ENCODE measurements at regions not wholly inside any gene's neighbourhood (a gene's known extent, or its start where the extent isn't known, plus 50 kb on each side); places are given as distances from the start of the nearest gene placed in this dataset.
A peak's percentile ranks its signal among the peaks of the same experiment; 100 is the strongest.
"Not testable (repeated sequence)": the region's sequence is repeated elsewhere in the genome, so short reads cannot be mapped to it uniquely, and the experiment has no call there.

DNA sequence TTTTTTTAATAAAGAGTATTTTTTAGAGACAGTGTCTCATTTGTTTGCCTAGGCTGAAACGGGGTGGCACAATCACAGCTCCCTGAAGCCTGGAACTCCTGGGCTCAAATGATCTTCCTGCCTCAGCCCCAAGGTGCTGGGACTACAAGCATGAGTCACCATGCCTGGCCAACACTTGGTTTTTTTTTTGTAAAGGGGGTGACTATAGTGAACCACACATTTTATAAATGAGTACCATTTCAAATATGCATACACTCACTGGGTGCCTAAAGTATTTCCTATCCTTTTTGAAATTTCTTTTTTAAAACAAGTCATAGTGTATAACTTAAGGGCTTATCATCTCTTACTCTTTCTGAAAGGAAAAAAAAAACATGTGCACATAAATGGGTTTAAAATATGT lies 325.2 kb upstream of the MEIS2 start:
- DNase-seq = no peak

DNA sequence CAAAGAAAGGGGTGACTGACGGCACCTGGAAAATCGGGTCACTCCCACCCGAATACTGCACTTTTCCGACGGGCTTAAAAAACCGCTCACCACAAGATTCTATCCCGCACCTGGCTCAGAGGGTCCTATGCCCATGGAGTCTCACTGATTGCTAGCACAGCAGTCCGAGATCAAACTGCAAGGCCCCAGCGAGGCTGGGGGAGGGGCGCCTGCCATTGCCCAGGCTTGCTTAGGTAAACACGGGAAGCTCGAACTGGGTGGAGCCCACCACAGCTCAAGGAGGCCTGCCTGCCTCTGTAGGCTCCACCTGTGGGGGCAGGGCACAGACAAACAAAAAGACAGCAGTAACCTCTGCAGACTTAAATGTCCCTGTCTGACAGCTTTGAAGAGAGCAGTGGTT lies 327.0 kb upstream of the MEIS2 start:
- not testable (repeated sequence) for DNase-seq

DNA sequence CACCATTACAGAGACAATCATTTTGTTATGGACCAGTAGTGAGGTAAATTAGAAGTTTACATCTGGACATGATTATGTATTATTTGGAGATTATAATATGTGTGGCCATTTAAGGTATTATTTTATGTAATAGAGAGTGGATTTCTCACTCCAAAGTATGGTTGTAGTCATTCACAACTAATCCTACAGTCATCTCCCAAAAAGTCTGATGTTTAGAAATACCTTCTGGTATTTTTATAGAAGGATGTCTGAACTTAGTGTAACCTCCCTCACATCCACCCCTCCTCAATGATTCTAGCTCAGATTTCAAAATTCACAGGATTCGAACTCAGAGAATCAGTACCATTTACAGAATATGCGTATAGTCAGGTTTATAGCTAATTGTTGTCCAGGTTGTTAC lies 346.6 kb upstream of the MEIS2 start:
- DNase-seq = no peak

DNA sequence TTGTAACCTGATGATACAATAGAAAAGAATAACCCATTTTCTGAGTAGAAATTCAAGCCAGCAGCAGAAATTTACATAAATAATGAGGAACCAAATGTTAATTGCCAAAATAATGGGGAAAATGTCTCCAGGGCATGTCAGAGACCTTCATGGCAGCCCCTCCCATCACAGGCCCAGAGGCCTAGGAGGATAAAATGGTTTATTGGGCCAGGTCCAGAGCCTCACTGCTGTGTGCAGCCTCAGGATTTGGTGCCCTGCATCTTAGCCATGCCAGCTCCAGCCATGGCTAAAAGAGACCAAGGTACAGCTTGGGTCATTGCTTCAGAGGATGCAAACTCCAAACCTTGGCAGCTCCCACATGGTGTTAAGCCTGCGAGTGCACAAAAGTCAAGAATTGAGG lies 352.1 kb upstream of the MEIS2 start:
- no peak for DNase-seq

DNA sequence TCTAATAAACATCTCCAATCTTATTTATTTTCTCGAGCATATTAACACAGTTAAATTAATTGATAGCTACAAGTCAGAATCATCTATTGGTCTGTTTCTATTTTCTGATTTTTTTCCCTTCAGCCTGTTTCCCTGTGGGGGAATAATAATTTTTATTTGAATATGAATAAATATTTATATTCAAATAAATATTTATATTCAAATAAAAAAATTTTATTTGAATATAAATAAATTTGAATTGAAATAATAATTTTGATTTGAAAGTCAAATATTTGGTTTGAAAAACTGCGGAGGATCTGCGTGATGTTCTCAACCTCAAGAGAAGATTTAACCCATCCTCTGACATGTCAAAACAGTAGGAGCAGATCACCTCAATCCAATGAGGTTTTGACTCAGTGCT lies 380.1 kb upstream of the MEIS2 start:
- DNase-seq = no peak

DNA sequence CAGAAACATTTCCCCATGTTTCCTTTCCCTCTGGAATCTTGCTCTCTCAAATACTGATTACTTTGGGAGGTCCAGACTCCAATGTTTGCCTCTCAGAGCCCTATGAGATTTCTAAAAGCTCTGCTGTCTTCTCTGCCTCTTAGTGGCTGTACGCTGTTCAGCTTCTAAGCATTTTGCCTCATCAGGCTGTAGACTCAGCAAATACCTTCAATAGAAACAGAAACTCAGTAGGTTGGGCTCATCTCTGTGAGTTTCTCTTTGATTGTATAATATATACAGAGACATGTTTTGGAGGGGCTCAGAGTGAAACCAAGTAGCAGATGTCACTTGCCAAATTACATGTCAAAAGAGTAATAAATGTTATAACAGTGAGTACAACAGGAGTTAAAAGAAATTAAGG lies 380.8 kb upstream of the MEIS2 start:
- DNase-seq = no peak

DNA sequence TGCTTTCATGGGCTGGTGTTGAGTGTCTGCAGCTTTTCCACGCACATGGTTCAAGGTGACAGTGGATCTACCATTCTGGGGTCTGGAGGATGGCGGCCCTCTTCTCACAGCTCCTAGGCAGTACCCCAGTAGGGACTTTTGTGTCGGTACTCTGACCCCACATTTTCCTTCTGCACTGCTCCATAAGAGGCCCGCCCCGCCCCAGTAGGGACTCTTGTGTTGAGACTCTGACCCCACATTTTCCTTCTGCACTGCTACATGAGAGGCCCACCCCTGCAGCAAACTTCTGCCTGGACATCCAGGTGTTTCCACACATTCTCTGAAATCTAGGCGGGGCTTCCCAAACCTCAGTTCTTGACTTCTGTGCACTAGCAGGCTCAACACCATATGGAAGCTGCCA lies 383.4 kb upstream of the MEIS2 start:
- no peak for DNase-seq

DNA sequence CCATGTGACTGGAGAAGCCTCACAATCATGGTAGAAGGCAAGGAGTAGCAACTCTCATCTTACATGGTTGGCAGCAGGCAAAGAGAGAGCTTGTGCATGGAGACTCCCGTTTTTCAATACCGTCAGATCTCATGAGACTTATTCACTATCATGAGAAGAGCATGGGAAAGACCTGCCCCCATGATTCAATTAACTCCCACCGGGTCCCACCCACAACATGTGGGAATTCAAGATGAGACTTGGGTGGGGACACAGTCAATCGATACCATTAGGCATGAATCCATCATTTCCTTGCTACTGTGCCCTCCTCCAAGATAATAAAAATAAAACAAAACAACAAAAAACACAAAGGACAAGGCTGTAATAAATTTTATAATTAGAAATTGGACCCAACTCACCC lies 384.7 kb upstream of the MEIS2 start:
- DNase-seq = no peak

DNA sequence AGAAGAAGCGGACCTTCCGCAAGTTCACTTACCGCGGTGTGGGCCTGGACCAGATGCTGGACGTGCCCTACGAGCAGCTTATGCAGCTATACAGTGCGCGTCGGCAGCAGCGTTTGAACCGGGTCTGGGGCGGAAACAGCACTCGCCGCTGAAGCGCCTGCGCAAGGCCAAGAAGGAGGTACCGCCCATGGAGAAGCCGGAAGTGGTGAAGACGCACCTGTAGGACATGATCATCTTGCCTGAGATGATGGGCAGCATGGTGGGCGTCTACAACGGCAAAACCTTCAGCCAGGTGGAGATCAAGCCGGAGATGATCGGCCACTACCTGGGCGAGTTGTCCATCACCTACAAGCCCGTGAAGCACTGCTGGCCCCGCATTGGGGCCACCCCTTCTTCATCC lies 390.4 kb upstream of the MEIS2 start:
- no peak for DNase-seq

DNA sequence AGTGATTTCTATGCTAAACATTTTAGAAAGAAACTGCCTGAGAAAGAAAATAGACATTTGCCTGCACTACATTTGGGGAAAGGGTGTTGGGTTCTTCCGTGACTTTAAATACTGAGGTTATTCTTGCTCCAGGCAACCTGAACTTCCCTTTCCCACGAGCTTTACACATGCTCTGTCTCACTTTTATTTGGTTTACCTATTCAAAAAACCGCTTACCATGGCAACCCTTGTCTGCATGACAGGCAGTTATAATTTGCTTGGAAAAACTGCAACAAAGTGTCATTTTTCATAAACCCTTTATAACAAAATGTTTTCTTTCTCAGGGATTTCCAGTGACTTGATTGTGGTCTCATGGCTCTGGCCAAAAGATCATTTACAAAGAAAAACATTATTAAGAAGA lies 416.3 kb upstream of the MEIS2 start:
- DNase-seq = no peak

DNA sequence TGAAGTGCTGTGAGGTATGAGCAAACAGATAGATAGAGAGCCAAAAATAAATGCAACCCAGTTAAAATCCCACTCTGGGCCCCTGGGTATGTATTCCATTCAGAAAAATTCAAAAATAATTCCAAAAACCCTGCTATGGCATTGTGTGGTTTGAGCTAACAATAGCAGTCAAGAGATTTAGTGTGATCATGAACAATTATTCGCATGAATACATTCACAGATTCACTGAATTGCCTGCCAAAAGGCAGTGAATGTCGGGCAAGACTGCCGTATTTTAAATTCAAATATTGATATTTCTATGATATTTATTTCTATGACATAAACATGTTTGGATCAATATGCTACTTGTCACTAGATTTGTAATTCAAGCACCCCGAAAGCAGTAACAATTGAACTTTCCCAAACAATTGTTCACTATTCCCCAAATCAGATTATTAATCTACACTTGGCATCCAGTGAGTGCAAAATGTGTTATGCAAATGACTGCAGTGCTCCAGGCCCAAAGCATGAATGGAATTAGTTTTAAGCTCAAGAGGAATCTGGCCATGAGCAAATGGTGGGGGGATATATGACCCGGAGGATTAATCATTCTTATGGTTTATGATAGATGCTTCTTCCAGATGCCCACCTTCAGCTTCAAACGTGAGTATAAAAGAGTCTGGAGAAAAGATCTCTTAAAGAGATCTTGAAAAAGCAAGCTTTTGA lies 417.0 kb upstream of the MEIS2 start:
- DNase-seq = peak; percentile 10

DNA sequence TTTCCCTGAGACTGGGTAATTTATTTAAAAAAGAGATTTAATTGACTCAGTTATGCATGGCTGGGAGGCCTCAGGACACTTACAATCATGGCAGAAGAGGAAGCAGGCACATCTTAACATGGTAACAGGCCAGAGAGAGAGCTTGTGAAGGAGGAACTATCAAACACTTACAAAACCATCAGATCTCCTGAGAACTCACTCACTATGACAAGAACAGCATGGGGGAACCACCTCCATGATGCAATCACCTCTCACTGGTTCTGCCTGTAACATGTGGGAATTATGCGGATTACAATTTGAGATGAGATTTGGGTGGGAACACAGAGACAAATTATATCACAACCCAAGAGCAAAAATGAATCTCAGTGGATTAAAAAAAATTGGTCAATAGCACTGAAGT lies 416.0 kb upstream of the TMCO5A start:
- no peak for DNase-seq

DNA sequence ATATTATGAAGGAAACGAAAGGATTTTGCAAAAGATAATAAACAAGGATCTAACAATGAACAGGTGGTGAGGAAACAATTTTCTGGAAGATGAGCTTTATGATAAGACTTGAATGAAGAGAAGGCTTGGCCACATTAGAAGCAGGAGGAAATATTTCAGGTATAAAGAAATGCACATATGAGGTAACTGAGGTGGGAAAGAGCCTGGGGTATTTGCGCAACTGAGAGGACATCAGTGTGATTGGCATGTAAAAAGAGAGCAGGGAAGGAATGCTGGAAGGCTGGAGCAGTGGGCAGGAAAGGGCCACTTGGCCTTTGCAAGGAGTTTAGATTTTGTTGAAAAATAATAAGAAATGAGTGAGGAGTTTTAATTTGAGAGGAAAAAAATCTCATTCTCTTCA lies 414.4 kb upstream of the TMCO5A start:
- DNase-seq = no peak

DNA sequence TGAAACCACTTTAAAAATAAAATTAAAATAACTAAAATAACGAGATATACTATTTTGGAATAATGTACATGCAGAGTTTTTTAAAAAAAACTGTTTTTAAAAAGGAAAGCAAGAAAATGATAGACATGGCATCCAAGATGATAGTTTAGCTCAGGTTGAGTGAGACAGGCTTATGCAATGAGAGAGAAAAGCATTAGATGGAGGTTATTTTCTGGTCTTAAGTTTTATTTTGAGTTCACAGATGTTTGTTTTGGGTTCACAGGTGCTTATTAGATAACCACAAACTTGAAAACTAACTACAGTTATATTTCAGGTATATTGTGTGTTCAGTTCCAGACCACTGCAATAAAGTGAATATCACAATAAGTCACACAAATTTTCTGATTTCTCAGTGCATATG lies 413.6 kb upstream of the TMCO5A start:
- DNase-seq = no peak

DNA sequence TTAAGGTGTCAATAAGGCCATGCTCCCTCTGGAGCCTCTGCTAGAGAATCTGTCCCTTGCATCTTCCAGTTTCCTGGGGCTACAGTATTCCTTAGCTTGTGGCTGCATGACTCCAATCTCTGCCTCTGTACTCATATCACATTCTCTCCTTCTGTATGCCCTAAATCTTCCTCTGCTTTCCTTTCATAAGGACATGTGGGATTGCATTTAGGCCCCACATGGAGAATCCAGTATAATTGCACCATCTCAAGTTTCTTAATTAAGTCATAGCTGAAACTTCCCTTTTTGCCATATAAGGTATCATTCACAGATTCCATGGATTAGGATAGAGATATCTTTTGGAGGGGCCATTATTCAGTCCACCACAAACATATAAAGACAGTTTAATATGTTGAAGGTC lies 409.8 kb upstream of the TMCO5A start:
- no peak for DNase-seq

DNA sequence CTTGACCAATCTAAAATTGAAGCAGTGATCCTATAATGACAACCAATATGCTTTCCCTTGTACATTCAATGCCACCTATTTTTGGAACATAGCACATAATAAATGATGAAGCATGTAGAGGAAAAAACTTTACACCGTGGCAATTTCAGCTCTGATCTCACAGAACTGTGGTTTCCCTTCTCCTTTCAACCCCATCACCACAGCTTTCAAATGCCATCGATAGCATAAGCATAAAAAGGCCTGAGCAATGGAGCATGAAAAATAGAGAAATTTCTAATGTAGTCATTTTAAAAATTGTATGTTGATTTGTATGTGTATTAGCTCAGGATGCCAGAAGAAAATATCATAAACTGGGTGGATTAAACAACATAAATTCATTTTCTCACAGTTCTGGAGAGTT lies 406.0 kb upstream of the TMCO5A start:
- no peak for DNase-seq

DNA sequence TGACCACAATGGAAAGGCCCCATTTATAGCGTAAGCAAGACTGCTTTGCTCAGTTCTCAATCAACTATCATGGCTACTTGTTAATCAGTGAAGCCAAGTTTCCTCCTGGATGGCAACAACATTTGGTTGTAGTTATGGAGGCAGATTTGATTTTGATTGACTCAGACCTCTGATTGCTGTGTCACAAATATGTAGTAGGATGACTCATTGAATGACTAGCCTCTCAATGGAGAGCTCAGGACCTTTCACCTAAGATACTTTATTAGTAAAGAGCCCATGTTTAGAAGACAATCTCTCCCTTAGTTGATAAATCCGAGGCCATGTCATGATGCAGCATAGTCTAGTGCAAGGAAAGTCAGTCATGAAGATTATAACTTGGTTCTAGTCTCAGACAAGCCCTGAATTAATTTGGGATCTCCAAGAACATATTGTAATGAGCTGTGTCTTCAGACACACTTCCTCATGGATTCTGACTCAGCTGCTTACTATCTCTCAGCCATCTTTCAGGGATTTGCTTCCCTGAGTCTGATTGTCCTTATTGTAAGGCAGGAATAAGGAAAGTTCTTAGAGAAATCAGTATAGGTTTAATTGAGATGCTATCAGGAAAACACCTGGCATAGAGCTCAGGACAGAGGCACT lies 397.4 kb upstream of the TMCO5A start:
- no peak for DNase-seq

DNA sequence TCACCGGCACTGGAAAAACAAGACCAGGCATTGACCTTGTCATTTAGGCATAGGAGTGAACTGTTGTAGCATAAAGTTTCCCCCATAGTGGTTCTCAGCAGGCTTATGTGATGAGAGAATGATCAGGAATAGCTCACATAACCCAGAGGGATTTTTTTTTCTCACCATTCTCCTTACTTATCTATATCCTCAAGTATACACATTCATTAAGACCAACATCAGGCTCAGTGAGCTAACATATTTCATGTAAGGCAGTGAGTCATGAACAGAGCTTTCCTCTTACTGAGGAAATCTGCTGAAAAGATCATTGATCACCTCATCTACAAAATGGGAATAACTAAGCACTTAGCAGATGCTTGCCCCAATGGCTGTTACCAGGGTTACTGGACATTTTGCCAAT lies 396.6 kb upstream of the TMCO5A start:
- no peak for DNase-seq

DNA sequence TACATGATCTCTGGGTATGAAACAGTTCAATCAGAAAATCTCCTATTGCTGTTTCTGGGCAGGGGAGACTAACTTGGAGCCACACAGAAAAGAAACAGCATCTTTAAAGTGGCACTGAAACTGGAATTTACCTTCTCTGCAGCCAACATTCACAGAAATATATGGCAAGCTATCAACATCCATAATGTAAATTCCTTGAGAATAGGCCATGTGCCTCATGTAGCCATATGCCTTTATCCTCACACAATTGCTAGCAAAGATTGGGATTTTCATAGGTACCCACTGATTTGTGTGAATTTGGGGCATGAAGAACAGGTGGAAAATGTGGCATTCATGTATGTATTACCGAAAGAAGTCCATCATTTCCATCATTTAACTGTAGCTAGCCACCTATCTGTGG lies 386.3 kb upstream of the TMCO5A start:
- no peak for DNase-seq

DNA sequence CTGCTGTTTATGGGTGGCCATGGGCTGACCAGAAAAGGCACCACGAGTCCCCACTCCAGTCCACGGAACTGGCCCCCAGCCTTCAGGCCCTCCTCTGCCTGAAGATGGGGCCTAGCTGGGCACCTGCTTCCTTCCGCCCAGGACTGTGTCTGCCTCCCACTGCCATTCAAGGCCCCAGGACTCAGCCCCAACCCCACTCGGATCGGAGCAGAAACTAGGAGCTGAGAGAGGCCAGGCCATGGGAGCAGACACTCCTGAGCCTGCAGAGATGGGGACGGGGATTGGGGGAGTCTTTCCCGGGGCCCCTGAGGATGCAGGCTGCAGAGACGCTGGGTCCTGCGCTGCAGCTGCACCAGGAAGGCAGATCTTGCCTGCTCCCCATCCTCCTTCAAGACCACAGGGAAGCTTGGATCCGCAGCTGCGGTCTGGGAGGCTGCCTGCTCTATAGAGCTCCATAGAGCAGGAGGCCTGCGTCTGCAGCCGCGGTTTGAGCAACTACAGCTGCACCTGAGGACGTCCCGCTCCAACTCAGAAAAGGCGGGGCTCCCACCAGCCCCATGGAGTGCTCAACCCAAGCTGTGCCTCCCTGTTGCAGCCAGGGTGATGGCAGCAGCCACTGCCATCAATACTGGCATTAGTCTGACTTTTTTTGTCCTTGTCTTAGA lies 383.9 kb upstream of the TMCO5A start:
- DNase-seq = no peak

DNA sequence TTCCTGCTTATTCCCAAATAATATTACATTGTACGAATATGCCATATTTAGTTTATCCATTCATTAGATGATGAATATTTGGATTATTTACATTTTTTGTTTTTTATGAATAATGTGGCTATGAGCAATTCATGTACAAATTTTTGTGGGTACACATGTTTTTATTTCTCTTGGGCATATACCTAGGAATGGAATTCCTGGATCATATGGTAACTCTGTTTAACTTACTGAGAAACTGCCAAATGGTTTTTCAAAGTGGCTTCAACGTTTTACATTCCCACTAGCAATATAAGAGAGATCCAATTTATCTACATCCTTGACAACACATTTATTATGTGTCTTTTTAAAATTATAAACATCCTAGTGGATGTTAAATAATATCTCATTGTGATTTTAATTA lies 362.0 kb upstream of the TMCO5A start:
- DNase-seq = no peak

DNA sequence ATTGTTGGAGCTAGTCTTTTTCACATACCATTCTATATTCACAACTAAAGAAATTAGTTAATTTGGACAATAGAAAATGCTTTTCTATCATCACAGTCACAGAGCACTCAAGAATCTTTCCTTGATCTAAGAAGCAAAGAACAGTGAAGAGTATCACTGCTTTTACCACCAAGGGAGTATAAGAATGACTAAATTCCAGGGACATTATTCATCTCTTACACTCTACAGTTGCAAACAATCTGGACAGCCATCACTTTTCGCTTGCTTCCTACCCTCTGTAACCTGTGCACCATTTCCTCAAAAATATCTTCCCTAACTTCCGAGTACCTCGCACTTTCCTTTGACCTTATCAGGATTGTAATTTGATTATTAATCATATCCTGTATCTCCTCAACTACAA lies 359.5 kb upstream of the TMCO5A start:
- DNase-seq = no peak

DNA sequence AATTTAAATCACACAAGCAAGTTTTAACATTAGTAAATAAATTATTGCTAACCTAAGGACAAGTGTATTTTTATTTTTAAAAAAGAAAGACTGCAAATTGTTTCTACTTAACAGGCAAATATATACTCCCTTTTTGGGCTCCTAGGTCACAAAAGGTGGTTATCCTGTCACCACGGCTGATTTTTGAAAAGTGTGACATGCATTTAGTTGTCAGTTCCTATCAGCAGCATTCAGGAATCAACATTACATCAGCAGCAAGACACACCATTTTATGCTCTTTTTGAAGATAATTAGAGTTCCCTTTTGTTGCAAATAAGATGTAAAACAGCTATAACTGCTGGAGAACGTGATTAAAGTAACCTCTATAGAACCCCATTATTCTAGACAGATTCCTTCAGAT lies 357.5 kb upstream of the TMCO5A start:
- DNase-seq = no peak

DNA sequence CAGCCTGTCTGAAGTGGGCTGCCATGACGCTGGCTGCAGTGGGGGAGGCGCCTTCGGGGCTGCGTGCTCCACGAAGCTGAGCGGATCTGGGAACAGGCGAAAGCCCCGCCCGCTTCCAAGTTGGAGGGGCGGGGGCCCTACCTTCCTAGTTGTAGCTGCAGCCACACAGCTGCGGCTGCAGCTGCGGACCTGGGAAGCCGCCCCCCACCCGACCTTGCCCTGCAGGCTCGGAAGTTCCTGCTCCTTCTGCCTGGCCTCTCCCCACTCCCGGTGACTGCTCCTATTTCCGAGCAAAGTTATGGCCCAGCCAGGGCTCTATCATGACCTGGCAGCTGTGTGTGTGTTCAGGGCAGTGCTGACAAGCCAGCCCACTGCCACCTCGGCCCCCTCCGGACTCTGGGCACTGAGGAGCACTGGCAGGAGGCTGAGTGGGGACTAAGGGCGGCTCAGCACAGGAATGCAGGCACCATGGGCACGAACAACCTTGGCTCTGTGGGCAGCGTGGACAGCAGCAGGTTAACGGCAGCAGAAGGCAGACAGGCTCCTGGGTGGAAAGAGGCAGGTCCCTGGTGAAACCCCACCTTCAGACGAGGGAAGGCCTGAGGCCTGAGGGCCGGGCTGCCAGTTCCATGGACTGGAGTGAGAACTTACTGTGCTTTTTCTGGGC lies 352.4 kb upstream of the TMCO5A start:
- DNase-seq = no peak

Measured in skin of body (tissue), 1 donor.